IMR-90 (cell line): ENCODE measurements at regions not wholly inside any gene's neighbourhood (a gene's known extent, or its start where the extent isn't known, plus 50 kb on each side); places are given as distances from the start of the nearest gene placed in this dataset.
A peak's percentile ranks its signal among the peaks of the same experiment; 100 is the strongest.

Source experiments
- ATAC-seq: fragments of 200-7000 bp; cut with Tn5 transposase; 2 replicates; pipeline ENCODE4 v1.9.1; 2020; ENCODE audit warnings: low read depth, mild to moderate bottlenecking, moderate library complexity
- BruUV-seq: library from RNA; stranded (reverse); fragments of 400-500 nt; replicated peaks from 2 replicates; lab custom pipeline; 2021; lab: Mats Ljungman, UMichigan
- CTCF ChIA-PET: fragments of 300-600 bp; formaldehyde crosslinking; extraction: SDS; loops from one replicate; lab custom pipeline; 2021; ENCODE audit warnings: antibody characterized with exemption; lab: Yijun Ruan, JAX
- POLR2A ChIA-PET: fragments of 300-600 bp; sonication (Branson Sonifier 250); formaldehyde crosslinking; loops from one replicate; lab custom pipeline; 2022; ENCODE audit warnings: antibody characterized with exemption; ENCODE audit not compliant: unreplicated experiment; lab: Charles Lee
- DNase-seq: peaks from one replicate; pipeline ENCODE4 v3.0.0; 2013
- H2AFZ ChIP-seq: replicated peaks from 2 replicates; pipeline ENCODE3; 2013; ENCODE audit warnings: low read length, mild to moderate bottlenecking; ENCODE audit not compliant: poor library complexity
- H2AK5ac ChIP-seq: 2 replicates; pipeline ENCODE4 v1.6.1; 2013; ENCODE audit warnings: low read depth, low read length, inconsistent platforms
- H2AK9ac ChIP-seq: replicated peaks from 2 replicates; pipeline ENCODE3; 2013; ENCODE audit warnings: mild to moderate bottlenecking, low read depth, low read length, moderate library complexity; ENCODE audit not compliant: poor library complexity
- H2BK120ac ChIP-seq: 2 replicates; pipeline ENCODE4 v1.6.1; 2013; ENCODE audit warnings: low read depth, low read length, inconsistent platforms
- H2BK15ac ChIP-seq: 3 replicates; pipeline ENCODE4 v1.6.1; 2013; ENCODE audit warnings: low read depth, low read length, inconsistent platforms
- H2BK20ac ChIP-seq: 2 replicates; pipeline ENCODE4 v1.6.1; 2013; ENCODE audit warnings: low read depth, mild to moderate bottlenecking, inconsistent platforms, low read length, moderate library complexity
- H2BK5ac ChIP-seq: 2 replicates; pipeline ENCODE4 v1.6.1; 2013; ENCODE audit warnings: mild to moderate bottlenecking, low read depth, low read length, inconsistent platforms; ENCODE audit not compliant: poor library complexity, severe bottlenecking
- H3K14ac ChIP-seq: replicated peaks from 2 replicates; pipeline ENCODE4 v1.6.1; 2013; ENCODE audit warnings: low read depth, low read length, inconsistent platforms
- H3K18ac ChIP-seq: 2 replicates; pipeline ENCODE4 v1.6.1; 2013; ENCODE audit warnings: low read depth, low read length, control low read depth
- H3K23ac ChIP-seq: 2 replicates; pipeline ENCODE4 v1.6.1; 2013; ENCODE audit warnings: low read depth, low read length, inconsistent platforms
- H3K27ac ChIP-seq: 2 replicates; pipeline ENCODE4 v1.5.1; 2013; ENCODE audit warnings: mild to moderate bottlenecking, control low read depth, low read length; ENCODE audit not compliant: insufficient read depth
- H3K27me3 ChIP-seq: 2 replicates; pipeline ENCODE4 v1.6.1; 2013; ENCODE audit warnings: low read length; ENCODE audit not compliant: control insufficient read depth, insufficient read depth
- H3K36me3 ChIP-seq: 2 replicates; pipeline ENCODE4 v1.6.1; 2013; ENCODE audit warnings: low read length, mixed read lengths; ENCODE audit not compliant: control insufficient read depth, insufficient read depth
- H3K4ac ChIP-seq: 2 replicates; pipeline ENCODE4 v1.6.1; 2013; ENCODE audit warnings: low read depth, low read length, inconsistent platforms
- H3K4me1 ChIP-seq: 2 replicates; pipeline ENCODE4 v1.6.1; 2013; ENCODE audit warnings: low read length, mixed read lengths; ENCODE audit not compliant: control insufficient read depth, insufficient read depth
- H3K4me2 ChIP-seq: 2 replicates; pipeline ENCODE4 v1.6.1; 2013; ENCODE audit warnings: low read depth, mild to moderate bottlenecking, control low read depth, low read length, moderate library complexity
- H3K4me3 ChIP-seq: 2 replicates; pipeline ENCODE4 v1.5.1; 2013; ENCODE audit warnings: low read depth, mild to moderate bottlenecking, control low read depth, low read length, moderate library complexity; ENCODE audit not compliant: insufficient read depth
- H3K56ac ChIP-seq: 2 replicates; pipeline ENCODE4 v1.6.1; 2013; ENCODE audit warnings: low read length, inconsistent platforms; ENCODE audit not compliant: insufficient read depth; ENCODE audit errors: extremely low read depth
- H3K79me1 ChIP-seq, 2 experiments: 2 replicates each; pipeline ENCODE4 v1.6.1; 2013; ENCODE audit warnings: low read length in 2 of 2, inconsistent platforms in 1 of 2, low read depth in 1 of 2
- H3K9ac ChIP-seq: 2 replicates; pipeline ENCODE4 v1.6.1; 2013; ENCODE audit warnings: low read depth, low read length, control low read depth
- H3K9me1 ChIP-seq: 2 replicates; pipeline ENCODE4 v1.6.1; 2013; ENCODE audit warnings: low read length, inconsistent platforms; ENCODE audit not compliant: insufficient read depth
- H3K9me3 ChIP-seq: 2 replicates; pipeline ENCODE4 v1.6.1; 2013; ENCODE audit warnings: low read length; ENCODE audit not compliant: control insufficient read depth, insufficient read depth
- H4K20me1 ChIP-seq: 2 replicates; pipeline ENCODE4 v1.6.1; 2013; ENCODE audit warnings: low read length, inconsistent platforms; ENCODE audit not compliant: insufficient read depth
- H4K5ac ChIP-seq: 2 replicates; pipeline ENCODE4 v1.6.1; 2013; ENCODE audit warnings: mild to moderate bottlenecking, low read depth, low read length, control low read depth
- H4K8ac ChIP-seq, 2 experiments: 2 replicates each; pipeline ENCODE4 v1.6.1; 2013; ENCODE audit warnings: low read depth in 2 of 2, low read length in 2 of 2, control low read depth in 1 of 2, inconsistent platforms in 1 of 2
- H4K91ac ChIP-seq: 2 replicates; pipeline ENCODE4 v1.6.1; 2013; ENCODE audit warnings: low read depth, low read length, inconsistent platforms; ENCODE audit not compliant: insufficient read depth
- BHLHE40 ChIP-seq: fragments of 150-350 bp; IDR thresholded peaks from 2 replicates; pipeline ENCODE4 v1.6.1; 2016; ENCODE audit warnings: mild to moderate bottlenecking, low read depth, low read length
- CTCF ChIP-seq: conservative IDR thresholded peaks from 2 replicates; pipeline ENCODE4 v1.5.1; 2012; ENCODE audit warnings: mild to moderate bottlenecking, low read depth, low read length, improper control_type of control experiment
- USF2 ChIP-seq: fragments of 150-350 bp; IDR thresholded peaks from 2 replicates; pipeline ENCODE4 v1.6.1; 2017; ENCODE audit warnings: mild to moderate bottlenecking, antibody characterized with exemption, low read length, low read depth
- WGBS, 2 experiments: methylation state at CpG; one replicate each; pipeline versions ENCODE4 v1.1.5 to v1.1.7; 2013; ENCODE audit warnings: missing lambda C conversion rate in 2 of 2; ENCODE audit not compliant: insufficient read length in 1 of 2; ENCODE audit errors: extremely low coverage in 2 of 2; 5-methylcytosine and 5-hydroxymethylcytosine counted together
- dilution Hi-C: fragments of 300-500 bp; cut with HindIII; formaldehyde crosslinking; loops from one replicate; pipeline ENCODE4 v1.14.3; 2018; ENCODE audit warnings: low sequenced_read_pairs; ENCODE audit not compliant: unreplicated experiment
- in situ Hi-C: fragments of 300-500 bp; cut with MboI; formaldehyde crosslinking; loops from 3 replicates; pipeline ENCODE4 v1.14.3; 2019; ENCODE audit warnings: low sequenced_read_pairs, inconsistent platforms, mixed read lengths
- intact Hi-C: fragments of 100-400 bp; cut with micrococcal nuclease; formaldehyde crosslinking; loops from 2 replicates; pipeline ENCODE4 v1.10.0; 2022

GRCh38 chr7:33694006-33694405, 211.3 kb upstream of the BMPER start:
- Histone ChIP-seq H2BK20ac (no peak overlapping the region), H2AFZ (no peak overlapping the region), H2BK120ac (no peak overlapping the region), H3K79me1 (no peaks in the 10 kb centered on the region), H3K36me3 (no peaks in the 10 kb centered on the region), H2BK5ac (no peak overlapping the region), H3K27me3 (peaks cover 1% of the 10 kb centered on the region; the same call in 1 of the 2 replicates), H3K4ac (no peak overlapping the region), H4K5ac (peak overlapping the region; percentile 78), H3K56ac (no peak overlapping the region), H3K14ac (no peak overlapping the region), H4K91ac (0 out of 2 replicates have a peak overlapping the region, but pooled peaks have one; percentile 48), H3K4me3 (no peak overlapping the region), H3K4me1 (peaks cover 11% of the 10 kb centered on the region), H3K23ac (no peak overlapping the region), H3K9me3 (no peaks in the 10 kb centered on the region), H4K20me1 (no peaks in the 10 kb centered on the region), H3K18ac (peak overlapping the region; percentile 91), H3K9ac (no peak overlapping the region), H3K4me2 (peak overlapping the region; percentile 53), H2AK5ac (no peak overlapping the region), H3K27ac (peak overlapping the region; percentile 40; the same call in 1 of the 2 replicates), H3K9me1 (peaks cover 6% of the 10 kb centered on the region), H2BK15ac (peak overlapping the region; percentile 69; the same call in 1 of the 3 replicates), H2AK9ac (no peak overlapping the region), H4K8ac (no peak overlapping the region)
- ATAC-seq (peak; percentile 22; the same call in 1 of the 2 replicates), DNase-seq (no peak)
- BruUV-seq = no TSS peak
- in situ Hi-C loops (no loop called here), dilution Hi-C loops (no loop called here), intact Hi-C loops (no loop called here)
- TF ChIP-seq CTCF (no peak), USF2 (no peak), BHLHE40 (no peak)
- no CpG with 5 or more reads among the region's 2 CpGs for WGBS, 2 experiments
- CTCF ChIA-PET = no interaction called here
- POLR2A ChIA-PET = no interaction called here
